VCaP (cell line): ENCODE measurements at regions not wholly inside any gene's neighbourhood (a gene's known extent, or its start where the extent isn't known, plus 50 kb on each side); places are given as distances from the start of the nearest gene placed in this dataset.
"Not testable (repeated sequence)": the region's sequence is repeated elsewhere in the genome, so short reads cannot be mapped to it uniquely, and the experiment has no call there.

Experiments used
- H3K27ac ChIP-seq: fragments of 450-650 bp; 2 replicates; pipeline ENCODE4 v1.5.1; 2017
- TF ChIP-seq, protein P1 (sequence below): fragments of 450-650 bp; conservative IDR thresholded peaks from 2 replicates; pipeline ENCODE4 v1.5.1; 2017; ENCODE audit warnings: mild to moderate bottlenecking, moderate library complexity

DNA sequence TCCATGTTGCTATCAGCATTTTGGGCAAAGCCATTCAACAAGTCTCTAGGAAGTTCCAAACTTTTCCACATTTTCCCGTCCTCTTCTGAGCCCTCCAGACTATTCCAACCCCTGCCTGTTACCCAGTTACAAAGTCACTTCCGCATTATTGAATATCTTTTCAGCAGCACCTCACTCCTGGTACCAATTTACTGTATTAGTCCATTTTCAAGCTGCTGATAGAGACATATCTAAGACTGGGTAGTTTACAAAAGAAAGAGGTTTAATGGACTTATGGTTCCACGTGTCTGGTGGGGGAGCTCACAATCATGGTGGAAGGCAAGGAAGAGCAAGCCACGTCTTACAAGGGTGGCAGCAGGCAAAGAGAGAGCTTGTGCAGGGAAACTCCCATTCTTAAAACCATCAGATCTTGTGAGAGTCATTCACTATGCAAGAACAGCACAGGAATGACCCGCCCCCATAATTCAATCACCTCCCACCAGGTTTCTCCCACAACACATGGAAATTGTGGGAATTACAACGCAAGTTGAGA, 435.6 kb upstream of the GRM7 start:
- H3K27ac ChIP-seq = no peak overlapping the region
- TF ChIP-seq, protein P1, sequence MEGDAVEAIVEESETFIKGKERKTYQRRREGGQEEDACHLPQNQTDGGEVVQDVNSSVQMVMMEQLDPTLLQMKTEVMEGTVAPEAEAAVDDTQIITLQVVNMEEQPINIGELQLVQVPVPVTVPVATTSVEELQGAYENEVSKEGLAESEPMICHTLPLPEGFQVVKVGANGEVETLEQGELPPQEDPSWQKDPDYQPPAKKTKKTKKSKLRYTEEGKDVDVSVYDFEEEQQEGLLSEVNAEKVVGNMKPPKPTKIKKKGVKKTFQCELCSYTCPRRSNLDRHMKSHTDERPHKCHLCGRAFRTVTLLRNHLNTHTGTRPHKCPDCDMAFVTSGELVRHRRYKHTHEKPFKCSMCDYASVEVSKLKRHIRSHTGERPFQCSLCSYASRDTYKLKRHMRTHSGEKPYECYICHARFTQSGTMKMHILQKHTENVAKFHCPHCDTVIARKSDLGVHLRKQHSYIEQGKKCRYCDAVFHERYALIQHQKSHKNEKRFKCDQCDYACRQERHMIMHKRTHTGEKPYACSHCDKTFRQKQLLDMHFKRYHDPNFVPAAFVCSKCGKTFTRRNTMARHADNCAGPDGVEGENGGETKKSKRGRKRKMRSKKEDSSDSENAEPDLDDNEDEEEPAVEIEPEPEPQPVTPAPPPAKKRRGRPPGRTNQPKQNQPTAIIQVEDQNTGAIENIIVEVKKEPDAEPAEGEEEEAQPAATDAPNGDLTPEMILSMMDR = no peak

DNA sequence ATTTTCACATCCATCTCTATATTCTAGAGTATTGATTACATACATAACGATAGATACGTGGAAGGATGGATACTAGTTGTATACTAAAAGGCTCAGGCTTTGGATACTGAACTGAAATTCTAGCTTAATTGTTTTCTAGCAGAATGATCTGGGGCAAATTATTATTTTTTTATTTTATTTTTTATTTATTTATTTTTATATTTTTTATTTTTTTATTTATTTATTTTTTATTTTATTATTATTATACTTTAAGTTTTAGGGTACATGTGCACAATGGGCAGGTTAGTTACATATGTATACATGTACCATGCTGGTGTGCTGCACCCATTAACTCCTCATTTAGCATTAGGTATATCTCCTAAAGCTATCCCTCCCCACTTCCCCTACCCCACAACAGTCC, 432.6 kb upstream of the GRM7 start:
- H3K27ac ChIP-seq = not testable (repeated sequence)

DNA sequence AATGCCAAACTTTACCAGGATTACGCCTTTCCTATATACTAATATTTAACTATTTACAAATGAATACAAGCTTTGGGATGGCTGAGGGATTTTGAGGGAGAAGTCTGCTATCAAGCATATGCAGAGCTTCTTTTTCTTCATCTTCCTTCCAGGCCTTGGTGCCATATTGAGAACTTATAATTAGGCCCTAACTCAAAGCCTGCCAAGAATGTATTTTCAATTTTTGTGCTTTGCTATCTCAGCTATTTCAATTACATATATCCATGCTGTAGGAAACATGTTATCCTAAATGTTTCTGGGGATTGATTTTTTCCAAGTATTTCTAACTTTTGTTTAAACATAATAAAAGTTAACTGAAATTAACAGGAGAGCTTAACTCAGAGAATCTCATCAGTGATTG, 425.0 kb upstream of the GRM7 start:
- TF ChIP-seq, protein P1 = no peak
- H3K27ac ChIP-seq = no peak overlapping the region

DNA sequence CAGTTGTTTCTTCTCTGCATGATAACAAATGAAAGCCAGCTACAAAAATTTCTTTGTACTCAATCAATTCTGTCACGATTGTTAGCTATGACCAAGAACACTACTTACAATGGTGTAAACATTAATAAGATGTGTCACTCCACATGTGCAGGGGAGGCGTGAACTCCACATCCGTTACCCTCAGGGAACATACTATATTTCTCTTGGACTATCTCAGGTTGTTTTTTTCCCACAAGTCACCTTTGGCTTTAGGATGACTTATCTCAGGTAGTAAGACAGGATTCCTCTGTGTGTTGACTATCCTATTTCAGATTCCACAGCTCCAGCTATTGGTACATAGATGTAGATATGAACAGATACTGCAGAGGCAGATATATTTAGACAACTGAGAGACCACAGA, 423.3 kb upstream of the GRM7 start:
- TF ChIP-seq, protein P1 = no peak
- no peak overlapping the region for H3K27ac ChIP-seq

DNA sequence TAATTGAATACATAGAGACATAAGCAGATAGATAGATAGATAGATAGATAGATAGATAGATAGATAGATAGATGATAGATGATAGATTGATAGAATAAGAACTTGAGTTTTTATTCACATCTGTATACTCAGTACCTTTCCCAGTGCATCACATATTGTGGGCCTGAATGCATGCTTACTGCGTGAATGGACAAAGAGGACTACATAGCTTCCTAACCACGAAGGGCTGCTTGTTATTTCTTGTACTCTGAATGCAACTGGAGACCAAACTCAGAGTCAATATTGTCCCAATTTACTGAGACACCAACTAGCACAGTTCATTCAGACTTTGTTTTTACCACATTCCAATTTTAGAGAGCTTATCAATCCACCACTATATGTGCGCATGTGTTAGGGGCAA, 422.9 kb upstream of the GRM7 start:
- TF ChIP-seq, protein P1 = no peak
- no peak overlapping the region for H3K27ac ChIP-seq

DNA sequence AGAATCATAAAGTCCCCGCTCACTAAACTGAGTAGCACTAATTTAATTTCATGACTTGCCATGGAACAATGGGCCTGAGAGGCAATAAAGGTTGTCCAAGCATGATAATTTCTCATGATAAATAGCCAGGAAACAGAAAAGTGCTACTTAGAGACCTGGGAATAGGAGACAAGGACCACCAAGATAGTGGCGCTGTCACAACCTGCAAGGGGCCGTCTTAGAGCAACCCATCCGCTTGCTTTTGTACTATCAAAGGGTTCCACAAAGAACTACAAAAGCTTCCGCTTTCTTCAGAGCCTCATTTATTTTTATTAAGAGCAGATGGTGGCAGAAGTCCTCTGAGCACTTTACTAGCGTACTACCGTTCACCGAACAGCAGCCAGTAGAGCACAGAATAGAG, 421.7 kb upstream of the GRM7 start:
- TF ChIP-seq, protein P1 = no peak
- no peak overlapping the region for H3K27ac ChIP-seq

DNA sequence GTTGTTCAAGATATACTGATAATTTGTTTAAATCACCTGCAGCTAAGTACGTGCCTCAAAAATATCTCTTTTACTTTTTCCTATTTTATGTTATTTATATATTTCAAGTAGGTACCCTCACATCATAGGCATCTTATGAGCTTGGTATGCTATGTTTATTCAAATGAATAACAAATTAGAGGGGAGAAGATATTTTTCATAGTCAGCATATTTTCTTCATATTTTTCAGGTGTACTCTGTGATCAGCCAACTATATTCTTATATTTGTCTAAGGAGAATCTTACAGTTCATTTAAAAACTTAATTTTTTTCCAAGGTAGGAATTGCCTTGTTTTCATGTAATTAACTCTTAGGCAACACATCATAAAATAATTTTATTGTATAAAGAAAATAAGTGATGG, 421.1 kb upstream of the GRM7 start:
- TF ChIP-seq, protein P1 = no peak
- no peak overlapping the region for H3K27ac ChIP-seq

DNA sequence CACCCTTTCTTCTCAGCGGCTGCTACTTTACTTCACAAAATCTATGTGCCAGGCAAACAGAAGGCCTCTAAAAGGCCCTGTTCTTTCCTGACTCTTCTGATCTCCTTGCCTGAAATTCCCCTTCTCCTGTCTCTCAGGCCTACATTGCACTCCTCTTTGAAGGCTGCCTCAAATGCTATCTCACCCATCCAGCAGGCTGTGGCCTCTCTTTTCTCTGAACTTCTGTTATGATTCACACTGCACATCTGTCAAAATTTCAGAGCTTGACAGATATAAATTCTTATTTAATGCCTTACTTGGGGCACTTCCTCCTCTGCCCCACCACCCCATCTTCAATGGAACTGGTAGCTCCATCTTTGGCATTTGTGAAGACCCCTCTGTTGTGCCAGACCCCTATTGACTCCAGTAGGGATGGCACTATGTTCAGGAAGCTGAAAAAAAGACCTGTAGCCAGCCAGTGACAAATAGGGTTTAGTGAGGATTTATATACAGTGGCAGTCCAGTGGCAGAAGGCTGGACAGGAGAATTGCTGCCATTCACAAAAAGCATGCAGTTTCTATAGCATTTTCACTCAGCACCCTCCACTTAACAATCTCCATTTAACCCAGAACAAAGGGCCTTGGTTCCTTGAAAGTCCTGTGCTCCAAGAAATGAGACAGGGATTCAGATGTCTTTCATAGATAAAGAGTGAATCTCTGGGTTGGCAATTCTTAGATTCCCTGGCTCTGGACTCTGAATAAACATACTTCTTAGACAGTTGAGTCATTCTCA, 415.8 kb upstream of the GRM7 start:
- no peak overlapping the region for H3K27ac ChIP-seq
- TF ChIP-seq, protein P1 = no peak
